SK-N-SH treated with all-trans-retinoic acid at 6 μM for 48 hours (cell line): ENCODE measurements at regions not wholly inside any gene's neighbourhood (a gene's known extent, or its start where the extent isn't known, plus 50 kb on each side); places are given as distances from the start of the nearest gene placed in this dataset.
A peak's percentile ranks its signal among the peaks of the same experiment; 100 is the strongest.

Experiments used
- ATAC-seq: fragments of 200-7000 bp; cut with Tn5 transposase; 3 replicates; pipeline ENCODE4 v1.9.1; 2020; ENCODE audit warnings: mild to moderate bottlenecking, moderate library complexity
- ARNTL ChIP-seq: fragments of 450-650 bp; formaldehyde crosslinking; IDR thresholded peaks from 2 replicates; pipeline ENCODE4 v1.5.0; 2020; ENCODE audit warnings: low read depth, mild to moderate bottlenecking, moderate library complexity, borderline replicate concordance
- CREB5 ChIP-seq: fragments of 250-450 bp; sonication (Bioruptor Pico); IDR thresholded peaks from 2 replicates; pipeline ENCODE4 v1.5.1; 2020; ENCODE audit warnings: low read depth, mild to moderate bottlenecking, moderate library complexity
- CSDC2 ChIP-seq: fragments of 250-450 bp; sonication (Bioruptor Pico); IDR thresholded peaks from 2 replicates; pipeline ENCODE4 v1.5.0; 2020; ENCODE audit warnings: mild to moderate bottlenecking, moderate library complexity
- CSRNP3 ChIP-seq: fragments of 250-450 bp; sonication (Bioruptor Pico); IDR thresholded peaks from 2 replicates; pipeline ENCODE4 v1.5.1; 2021; ENCODE audit warnings: mild to moderate bottlenecking, moderate library complexity
- ESRRG ChIP-seq: fragments of 250-450 bp; sonication (Bioruptor Pico); IDR thresholded peaks from 2 replicates; pipeline ENCODE4 v1.6.1; 2021; ENCODE audit warnings: mild to moderate bottlenecking
- GLIS3 ChIP-seq: fragments of 250-450 bp; sonication (Bioruptor Pico); IDR thresholded peaks from 2 replicates; pipeline ENCODE4 v1.5.0; 2020; ENCODE audit warnings: mild to moderate bottlenecking, moderate library complexity
- ISL1 ChIP-seq: fragments of 250-450 bp; sonication (Bioruptor Pico); IDR thresholded peaks from 2 replicates; pipeline ENCODE4 v2.1.2; 2022; ENCODE audit warnings: mild to moderate bottlenecking, moderate library complexity
- OSR1 ChIP-seq: fragments of 250-450 bp; sonication (Bioruptor Pico); IDR thresholded peaks from 2 replicates; pipeline ENCODE4 v1.8.0; 2022; ENCODE audit warnings: moderate library complexity, mild to moderate bottlenecking, inconsistent platforms
- PATZ1 ChIP-seq: fragments of 250-450 bp; sonication (Bioruptor Pico); IDR thresholded peaks from 2 replicates; pipeline ENCODE4 v1.8.0; 2020; ENCODE audit warnings: mild to moderate bottlenecking, moderate library complexity, borderline replicate concordance
- POU6F1 ChIP-seq: fragments of 250-450 bp; sonication (Bioruptor Pico); IDR thresholded peaks from 2 replicates; pipeline ENCODE4 v1.8.0; 2021; ENCODE audit warnings: low read depth, mild to moderate bottlenecking, moderate library complexity, borderline replicate concordance
- PPARA ChIP-seq: fragments of 250-450 bp; sonication (Bioruptor Pico); IDR thresholded peaks from 2 replicates; pipeline ENCODE4 v1.5.0; 2020; ENCODE audit warnings: mild to moderate bottlenecking, borderline replicate concordance
- RARB ChIP-seq: fragments of 250-450 bp; sonication (Bioruptor Pico); IDR thresholded peaks from 2 replicates; pipeline ENCODE4 v1.8.0; 2021; ENCODE audit warnings: mild to moderate bottlenecking, moderate library complexity
- SNAI2 ChIP-seq: fragments of 250-450 bp; sonication (Bioruptor Pico); IDR thresholded peaks from 2 replicates; pipeline ENCODE4 v1.5.0; 2020; ENCODE audit warnings: mild to moderate bottlenecking, moderate library complexity
- TCF4 ChIP-seq: fragments of 250-450 bp; sonication (Bioruptor Pico); IDR thresholded peaks from 2 replicates; pipeline ENCODE4 v1.8.0; 2021; ENCODE audit warnings: mild to moderate bottlenecking, moderate library complexity, borderline replicate concordance
- TOX ChIP-seq: fragments of 250-450 bp; sonication (Bioruptor Pico); IDR thresholded peaks from 2 replicates; pipeline ENCODE4 v1.8.0; 2021; ENCODE audit warnings: mild to moderate bottlenecking, moderate library complexity, borderline replicate concordance
- TSHZ2 ChIP-seq: fragments of 250-450 bp; sonication (Bioruptor Pico); IDR thresholded peaks from 2 replicates; pipeline ENCODE4 v1.5.0; 2020; ENCODE audit warnings: mild to moderate bottlenecking, moderate library complexity
- ZFP3 ChIP-seq: fragments of 250-450 bp; sonication (Bioruptor Pico); IDR thresholded peaks from 2 replicates; pipeline ENCODE4 v1.5.0; 2020; ENCODE audit warnings: mild to moderate bottlenecking, moderate library complexity
- ZFP30 ChIP-seq: fragments of 450-650 bp; formaldehyde crosslinking; IDR thresholded peaks from 2 replicates; pipeline ENCODE4 v1.5.0; 2022; ENCODE audit warnings: mild to moderate bottlenecking, moderate library complexity
- ZNF565 ChIP-seq: fragments of 450-650 bp; formaldehyde crosslinking; conservative IDR thresholded peaks from 2 replicates; pipeline ENCODE4 v1.5.0; 2020; ENCODE audit warnings: low read depth, mild to moderate bottlenecking, moderate library complexity
- ZNF70 ChIP-seq: fragments of 450-650 bp; formaldehyde crosslinking; IDR thresholded peaks from 2 replicates; pipeline ENCODE4 v1.5.0; 2020; ENCODE audit warnings: mild to moderate bottlenecking, moderate library complexity
- ZNF8 ChIP-seq: fragments of 450-650 bp; formaldehyde crosslinking; IDR thresholded peaks from 2 replicates; pipeline ENCODE4 v1.5.0; 2020; ENCODE audit warnings: mild to moderate bottlenecking, moderate library complexity

GRCh38 chr1:90486134-90486824, 230.8 kb downstream of the BARHL2 start:
- TF ChIP-seq ZFP3 (no peak), CSRNP3 (CRISPR knock-in tag) (no peak), ARNTL (CRISPR knock-in tag) (no peak), RARB (CRISPR knock-in tag) (no peak), OSR1 (CRISPR knock-in tag) (no peak), GLIS3 (CRISPR knock-in tag) (no peak), ZNF8 (no peak), POU6F1 (CRISPR knock-in tag) (no peak), TCF4 (no peak), ESRRG (no peak), TOX (no peak), SNAI2 (CRISPR knock-in tag) (no peak), PPARA (no peak), ZFP30 (CRISPR knock-in tag) (no peak)
- ATAC-seq: no peak

GRCh38 chr1:90480271-90480835, 236.7 kb downstream of the BARHL2 start:
- TF ChIP-seq ARNTL (CRISPR knock-in tag): no peak
- TF ChIP-seq ISL1 (CRISPR knock-in tag): no peak
- no peak for TF ChIP-seq GLIS3 (CRISPR knock-in tag)
- no peak for TF ChIP-seq ZNF8
- TF ChIP-seq, all 23 proteins: peak for 0
- ATAC-seq: no peak

- ATAC-seq: no peak
- TF ChIP-seq CSDC2 (CRISPR knock-in tag): no peak
- TF ChIP-seq PPARA: no peak
- TF ChIP-seq TOX: no peak
- TF ChIP-seq ARNTL (CRISPR knock-in tag): no peak
- TF ChIP-seq CSRNP3 (CRISPR knock-in tag): no peak
- TF ChIP-seq ZNF70: no peak
These were observed 240.1 kb downstream of the BARHL2 start for GRCh38 chr1:90476994-90477393.

- TF ChIP-seq SNAI2 (CRISPR knock-in tag): no peak
- no peak for ATAC-seq
These were observed 240.7 kb downstream of the BARHL2 start for GRCh38 chr1:90476411-90476810.

- ATAC-seq: peak; percentile 33; the same call in 1 of the 3 replicates
- no peak for TF ChIP-seq PATZ1
- no peak for TF ChIP-seq ZNF70
- TF ChIP-seq PPARA: no peak
- no peak for TF ChIP-seq TCF4
- no peak for TF ChIP-seq TSHZ2 (CRISPR knock-in tag)
- no peak for TF ChIP-seq ZNF8
- TF ChIP-seq TOX: no peak
- no peak for TF ChIP-seq ZNF565 (CRISPR knock-in tag)
- TF ChIP-seq SNAI2 (CRISPR knock-in tag): no peak
- TF ChIP-seq CREB5 (CRISPR knock-in tag): no peak
- no peak for TF ChIP-seq CSRNP3 (CRISPR knock-in tag)
- TF ChIP-seq ESRRG: no peak
- no peak for TF ChIP-seq GLIS3 (CRISPR knock-in tag)
These were observed 241.5 kb downstream of the BARHL2 start for GRCh38 chr1:90475631-90476030.
